Stimulated activated naive CD8-positive, alpha-beta T cell treated with anti-CD3 and anti-CD28 coated beads, Interleukin-15, Interleukin-2, amounts not matched to agents 100 U/mL and 50 U/mL, for 24 hours (primary cell): ENCODE measurements at regions not wholly inside any gene's neighbourhood (a gene's known extent, or its start where the extent isn't known, plus 50 kb on each side); places are given as distances from the start of the nearest gene placed in this dataset.
"Not testable (repeated sequence)": the region's sequence is repeated elsewhere in the genome, so short reads cannot be mapped to it uniquely, and the experiment has no call there.

Experiments
- ATAC-seq: fragments of 150-1000 bp; cut with Tn5 transposase; one replicate; pipeline ENCODE4 v1.10.0; 2021
- DNase-seq: peaks from one replicate; pipeline ENCODE4 v3.0.0; 2021

DNA sequence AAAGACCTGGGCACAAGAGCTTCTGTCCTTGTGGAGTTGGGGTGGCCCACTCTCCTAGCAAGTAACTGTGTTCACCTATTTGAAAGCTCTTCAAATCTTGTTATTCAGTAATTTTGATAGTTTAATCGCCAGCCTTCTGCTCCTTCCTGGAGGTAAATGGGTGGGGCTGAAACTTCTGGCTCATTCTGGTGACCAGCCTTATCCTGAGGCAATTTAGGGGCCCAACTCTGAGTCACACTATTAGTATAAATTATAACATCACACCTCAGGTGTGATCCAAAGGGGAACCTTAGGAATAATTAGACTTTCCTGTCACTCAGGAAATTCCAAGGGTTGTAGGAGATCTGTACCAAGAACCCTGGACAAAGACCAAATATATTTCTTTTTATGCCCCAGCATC is 255.8 kb upstream of the RGPD4 start:
- no peak for DNase-seq
- no peak for ATAC-seq

- ATAC-seq: not testable (repeated sequence)
- DNase-seq: peak; percentile 7
These were observed 253.8 kb upstream of the RGPD4 start for GRCh38 chr2:107572890-107573289.

GRCh38 chr2:107576991-107577390 is 249.7 kb upstream of the RGPD4 start:
- DNase-seq (no peak), ATAC-seq (no peak)

GRCh38 chr2:107582487-107582886 is 244.2 kb upstream of the RGPD4 start:
- DNase-seq (no peak), ATAC-seq (no peak)

DNA sequence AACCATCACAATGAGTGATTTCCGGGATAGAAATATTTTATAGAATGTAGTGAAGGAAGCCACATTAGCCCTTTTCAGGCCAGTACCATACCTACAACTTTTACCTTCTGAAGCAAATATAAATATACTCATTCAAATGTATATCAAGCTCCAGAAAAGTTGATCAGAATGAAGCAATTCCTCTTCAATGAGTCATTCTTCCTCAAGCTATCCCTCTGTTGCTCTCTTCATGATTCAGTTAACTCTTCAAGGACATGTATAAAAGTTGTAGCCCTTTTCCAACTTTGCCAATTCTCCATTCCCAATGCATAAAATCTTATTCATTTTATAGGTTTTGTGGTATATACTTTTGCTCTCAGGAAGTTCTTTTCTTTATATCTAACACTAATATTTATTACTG is 242.1 kb upstream of the RGPD4 start:
- DNase-seq (no peak), ATAC-seq (no peak)

DNA sequence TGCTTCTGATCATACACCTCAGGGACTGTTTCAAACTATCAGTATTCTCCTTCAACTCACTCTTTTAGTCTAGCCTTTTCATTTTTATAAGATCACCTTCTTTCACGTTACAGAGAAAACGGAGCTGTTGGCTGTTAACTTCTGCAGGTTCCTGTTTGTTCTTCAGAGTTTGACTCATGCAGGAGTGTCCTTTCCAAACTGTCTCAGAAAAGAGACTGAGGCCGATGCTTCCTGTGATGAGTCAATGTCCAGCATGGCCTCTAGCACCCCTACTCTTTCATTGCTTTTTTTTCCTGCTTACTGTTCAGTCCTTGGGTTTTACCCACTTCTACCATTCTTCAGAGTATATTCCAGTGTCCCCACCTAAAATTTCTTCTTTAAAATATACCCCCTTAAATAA is 240.8 kb upstream of the RGPD4 start:
- ATAC-seq (no peak), DNase-seq (no peak)

DNA sequence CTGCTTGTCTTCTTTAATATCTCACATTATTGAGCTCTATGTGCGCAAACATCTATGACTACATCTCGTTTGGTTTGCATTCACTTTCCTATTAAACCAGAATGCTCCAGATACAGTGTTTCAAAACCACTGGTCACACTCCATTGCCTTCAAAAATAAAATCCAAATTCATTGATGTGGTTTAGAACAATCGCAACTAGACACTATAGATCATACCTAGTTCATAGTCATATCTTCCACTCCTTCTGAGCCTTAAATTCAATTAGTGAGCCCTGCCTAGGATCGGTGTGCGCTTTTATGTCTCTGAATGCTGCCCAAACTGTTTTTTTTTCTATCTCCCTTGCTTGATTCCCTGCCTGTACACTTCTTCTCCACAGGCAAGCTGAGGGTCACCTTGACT is 238.5 kb upstream of the RGPD4 start:
- ATAC-seq: no peak
- no peak for DNase-seq

DNA sequence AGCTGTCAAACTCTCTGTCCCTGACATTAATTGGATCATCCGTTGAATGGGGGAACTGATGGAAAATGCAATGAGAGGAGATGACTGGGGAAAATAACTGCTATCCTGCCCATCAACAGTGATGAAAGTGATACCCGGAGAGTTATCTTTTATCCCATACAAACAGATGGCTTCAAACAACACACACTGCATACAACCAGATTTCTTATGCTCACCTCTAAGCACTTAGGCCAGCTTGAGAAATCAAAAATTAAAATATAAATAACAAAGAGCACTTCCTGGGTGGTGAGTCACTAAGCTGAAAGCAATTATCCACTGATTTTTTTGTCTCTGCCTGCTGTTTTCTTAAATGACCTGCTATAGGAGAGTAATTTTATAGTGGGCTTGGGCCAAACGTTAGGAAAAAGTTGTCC is 237.6 kb upstream of the RGPD4 start:
- ATAC-seq: no peak
- no peak for DNase-seq

GRCh38 chr2:107591561-107592279 is 235.0 kb upstream of the RGPD4 start:
- ATAC-seq (no peak), DNase-seq (no peak)

GRCh38 chr2:107592280-107592624 is 234.4 kb upstream of the RGPD4 start:
- ATAC-seq (no peak), DNase-seq (no peak)

DNA sequence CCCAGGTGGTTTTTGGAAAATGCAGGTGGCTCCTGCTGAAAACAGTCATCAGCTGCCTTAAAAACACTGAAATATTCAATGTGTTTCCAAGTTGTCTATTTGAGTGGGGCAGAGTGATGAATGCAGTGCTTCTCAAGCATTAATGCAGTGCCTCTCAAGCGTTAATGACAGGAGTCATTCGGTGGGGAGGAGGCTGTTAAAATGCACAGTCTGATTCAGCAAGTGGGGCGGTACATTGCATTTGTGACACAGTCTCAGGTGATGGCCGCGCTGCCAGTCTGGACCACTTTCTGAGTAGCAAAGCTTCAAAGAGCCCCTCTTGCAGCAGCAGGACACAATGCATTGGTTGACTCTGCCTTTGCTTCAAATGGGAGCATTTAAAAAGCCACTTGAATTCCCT is 231.4 kb upstream of the RGPD4 start:
- DNase-seq (no peak), ATAC-seq (no peak)

DNA sequence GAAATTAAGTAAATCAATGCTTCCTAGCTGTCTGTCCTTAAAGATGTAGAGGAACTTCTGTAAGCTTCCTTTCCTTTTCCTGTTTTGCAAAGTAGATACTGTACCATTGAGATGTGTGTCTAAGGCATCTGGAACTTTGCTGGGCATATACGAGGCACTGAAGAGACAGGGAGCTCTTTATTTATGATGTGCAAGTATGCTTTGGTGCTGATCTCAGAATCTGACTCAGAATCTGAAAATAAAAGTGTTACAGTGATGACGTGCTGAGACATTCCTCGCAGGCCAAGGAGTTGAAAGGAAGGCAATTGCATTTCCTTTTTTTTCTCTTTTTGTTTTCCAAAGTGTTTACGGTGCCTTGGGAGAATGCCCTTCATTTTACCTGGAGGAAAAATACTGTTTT is 230.9 kb upstream of the RGPD4 start:
- no peak for ATAC-seq
- DNase-seq: no peak

- ATAC-seq (no peak), DNase-seq (no peak)
These were observed 229.2 kb upstream of the RGPD4 start for GRCh38 chr2:107597507-107597906.

DNA sequence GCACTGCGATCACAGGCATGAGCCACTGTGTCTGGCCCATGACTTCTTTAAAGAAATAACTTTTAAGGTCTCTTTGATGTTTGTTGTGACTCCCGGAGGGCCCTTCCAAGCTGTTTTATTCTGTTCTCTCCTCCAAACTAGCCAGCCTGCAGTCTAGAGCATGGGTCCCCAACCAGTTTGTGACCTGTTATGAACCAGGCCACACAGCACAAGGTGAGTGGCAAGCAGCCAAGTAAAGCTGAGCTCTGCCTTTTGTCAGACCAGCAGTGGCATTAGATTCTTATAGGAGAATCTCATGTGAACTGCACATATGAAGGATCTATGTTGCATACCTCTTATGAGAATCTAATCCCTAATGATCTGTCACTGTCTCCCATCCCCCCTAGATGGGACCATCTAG is 223.9 kb upstream of the RGPD4 start:
- DNase-seq (no peak), ATAC-seq (no peak)

DNA sequence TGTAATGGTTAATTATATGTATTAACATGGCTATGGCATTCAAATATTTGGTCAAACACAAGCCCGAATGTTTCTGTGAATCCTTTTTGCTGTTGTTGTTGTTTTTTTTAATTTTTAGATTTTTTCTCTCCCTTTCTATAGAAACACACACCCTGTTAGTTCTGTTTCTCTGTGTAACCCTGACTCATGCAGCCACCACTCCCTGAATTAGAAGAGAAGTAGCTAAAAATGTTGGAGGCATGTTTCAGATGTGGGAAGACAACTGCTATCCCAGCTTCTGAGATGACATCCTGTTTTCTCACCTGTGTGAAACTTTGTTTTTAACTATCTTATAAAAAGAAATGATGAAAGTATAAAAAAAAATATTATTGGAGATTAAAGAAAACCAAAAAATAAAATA is 219.6 kb upstream of the RGPD4 start:
- DNase-seq (no peak), ATAC-seq (no peak)

DNA sequence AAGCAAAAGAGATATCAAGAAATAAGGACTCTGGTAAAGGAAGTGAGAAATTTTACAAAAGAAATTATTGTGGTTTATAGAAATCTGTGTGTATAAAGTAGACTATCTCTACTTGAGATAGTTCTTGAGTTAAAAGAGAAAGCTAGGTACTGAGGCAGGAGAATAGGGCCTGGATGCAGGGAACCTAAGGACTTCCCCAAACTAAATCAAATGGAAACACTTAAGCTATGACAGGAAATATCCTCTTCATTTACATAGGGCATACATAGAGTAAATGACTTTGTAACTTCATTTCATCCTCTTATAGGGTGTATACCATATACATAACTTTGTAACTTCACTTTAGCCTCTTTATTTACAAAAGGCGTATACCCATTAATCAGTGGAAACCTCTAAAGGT is 219.2 kb upstream of the RGPD4 start:
- ATAC-seq (no peak), DNase-seq (no peak)

DNA sequence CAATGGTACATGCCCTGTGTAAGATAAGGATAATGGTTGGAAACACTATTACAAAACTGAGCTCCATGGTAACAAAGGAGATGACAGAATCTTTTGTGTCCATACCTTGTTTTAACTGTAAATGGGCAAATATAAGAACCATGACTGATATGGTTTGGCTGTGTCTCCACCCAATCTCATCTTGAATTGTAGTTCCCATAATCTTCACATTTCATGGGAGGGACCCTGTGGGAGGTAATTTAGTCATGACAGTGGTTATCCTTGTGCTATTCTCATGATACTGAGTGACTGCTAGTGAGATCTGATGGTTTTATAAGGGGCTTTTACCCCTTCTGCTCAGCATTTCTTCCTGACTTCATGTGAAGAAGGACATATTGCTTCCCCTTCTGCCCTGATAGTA is 211.7 kb upstream of the RGPD4 start:
- ATAC-seq: no peak

DNA sequence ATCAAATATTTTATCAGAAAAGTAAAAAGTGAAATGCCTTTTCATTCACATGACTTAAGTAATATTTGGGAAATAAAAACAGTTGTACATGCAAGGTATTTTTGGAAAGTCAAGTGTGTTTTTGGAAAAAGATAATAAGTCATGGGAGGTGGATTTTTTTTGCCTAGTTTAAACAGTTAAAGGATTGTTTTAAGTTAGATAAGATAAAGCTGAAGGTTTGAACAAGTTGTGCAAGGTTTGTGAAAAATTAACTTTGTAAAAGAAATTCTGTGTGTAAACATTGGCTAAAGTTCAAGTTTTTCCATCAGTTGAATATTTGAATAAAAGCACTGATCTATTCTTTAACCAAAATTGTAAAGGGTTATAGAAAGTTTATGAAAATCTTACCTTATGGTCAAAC is 207.9 kb upstream of the RGPD4 start:
- ATAC-seq: no peak
- DNase-seq: no peak

More for the DNA sequence above, 211.7 kb upstream of the RGPD4 start:
- no peak for DNase-seq

GRCh38 chr2:107621186-107622165 is 205.2 kb upstream of the RGPD4 start:
- DNase-seq: no peak

GRCh38 chr2:107622741-107623310 is 203.9 kb upstream of the RGPD4 start:
- DNase-seq (no peak), ATAC-seq (no peak)

More at GRCh38 chr2:107621186-107622165, 205.2 kb upstream of the RGPD4 start:
- no peak for ATAC-seq

DNA sequence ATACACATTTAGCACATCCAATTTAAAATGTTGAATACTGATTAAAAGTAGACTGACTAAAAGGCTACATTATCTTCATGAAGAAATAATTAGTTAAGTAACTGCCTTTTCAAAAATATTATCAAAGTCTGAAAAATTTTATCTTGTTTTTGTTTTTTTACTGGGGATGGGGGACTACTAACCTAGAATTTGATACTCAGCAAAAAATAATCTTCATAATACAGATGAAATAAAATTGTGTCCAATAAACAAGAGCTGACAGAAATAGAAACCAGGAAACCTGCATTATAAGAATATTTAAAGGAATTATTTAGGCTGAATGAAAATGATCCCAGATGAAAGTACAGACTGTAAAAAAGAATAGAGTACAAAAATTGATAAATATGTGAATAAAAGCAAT is 200.7 kb upstream of the RGPD4 start:
- ATAC-seq (no peak), DNase-seq (no peak)

DNA sequence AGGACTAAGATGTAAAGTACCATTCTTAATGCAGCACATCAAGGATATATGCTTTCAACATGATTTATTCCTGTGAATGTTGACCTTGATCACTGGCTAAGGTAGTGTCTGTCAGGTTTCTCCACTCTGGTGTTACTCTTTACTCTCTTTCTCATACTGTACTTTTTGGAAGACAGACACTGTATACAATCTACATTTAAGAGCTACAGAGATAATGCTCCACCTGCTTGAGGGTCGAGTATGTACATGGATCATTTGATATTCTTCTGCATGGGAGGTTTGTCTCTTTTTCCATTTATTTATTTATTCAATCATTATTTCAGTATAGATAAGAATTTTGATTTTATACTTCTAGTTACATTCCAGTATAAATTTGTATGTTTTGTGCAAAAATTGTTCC is 199.5 kb upstream of the RGPD4 start:
- no peak for ATAC-seq
- no peak for DNase-seq

DNA sequence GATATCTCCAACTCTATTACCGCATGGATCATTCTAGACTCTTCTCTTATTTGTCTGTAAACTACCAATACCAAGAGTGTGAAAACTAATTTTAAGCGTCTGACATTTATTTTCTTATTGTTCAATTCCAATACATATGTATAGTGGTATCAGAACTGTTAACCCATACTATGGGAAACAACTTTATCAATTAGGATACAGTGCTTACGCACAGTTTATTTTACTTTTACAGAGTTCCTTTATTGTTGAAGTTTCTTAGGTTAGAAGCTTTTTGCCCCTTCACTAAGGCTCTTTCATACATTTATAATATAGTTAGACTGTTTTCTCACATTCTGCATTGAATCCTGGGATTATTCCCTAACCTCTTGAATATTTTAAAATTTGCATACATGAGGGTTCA is 198.8 kb upstream of the RGPD4 start:
- ATAC-seq: no peak
- DNase-seq: no peak
